Esophagus muscularis mucosa (tissue), 4 donors: ENCODE measurements at regions not wholly inside any gene's neighbourhood (a gene's known extent, or its start where the extent isn't known, plus 50 kb on each side); places are given as distances from the start of the nearest gene placed in this dataset.

Experiments used
- EP300 ChIP-seq: sonication (generic); formaldehyde crosslinking; IDR thresholded peaks from one replicate; pipeline ENCODE4 v1.6.1; 2017; ENCODE audit warnings: antibody characterized with exemption
- POLR2A ChIP-seq: fragments of 450-650 bp; IDR thresholded peaks from one replicate; pipeline ENCODE4 v1.6.1; 2017; ENCODE audit warnings: antibody characterized with exemption, moderate library complexity, mild to moderate bottlenecking, low read depth
- POLR2AphosphoS5 ChIP-seq, 2 donors: sonication (generic); formaldehyde crosslinking; IDR thresholded peaks; one replicate each; pipeline ENCODE4 v1.6.1; 2017; ENCODE audit warnings: antibody characterized with exemption in 2 of 2
- TF ChIP-seq, protein P1 (sequence below), 3 experiments: fragments of 200-600 bp in 2 of 3; fragments of 450-650 bp in 1 of 3; sonication (generic) in 2 of 3; IDR thresholded peaks; one replicate each; pipeline ENCODE4 v1.5.1; 2017 to 2019; ENCODE audit warnings: antibody characterized with exemption in 3 of 3, mild to moderate bottlenecking in 2 of 3, moderate library complexity in 1 of 3

DNA sequence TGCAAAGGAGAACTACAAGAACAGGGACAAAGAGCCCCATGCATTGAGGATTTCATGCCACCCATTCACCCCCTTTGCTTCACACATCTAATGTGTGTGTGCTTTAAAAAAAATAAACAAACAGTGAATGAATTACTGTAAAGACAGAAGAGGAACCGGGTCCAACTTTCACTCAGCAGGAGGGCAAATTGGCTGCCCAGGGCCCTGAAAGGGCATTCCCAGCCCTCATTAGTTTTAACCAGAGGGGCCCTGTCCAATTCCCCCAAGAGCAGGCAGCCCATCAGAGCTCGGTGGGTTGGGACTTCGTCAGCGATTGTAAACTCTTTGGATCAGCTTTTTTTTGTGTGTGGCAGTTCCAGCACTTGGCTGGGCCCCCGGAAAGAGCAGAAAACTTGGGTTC is 73.6 kb upstream of the PDZD8 start:
- no peak for TF ChIP-seq POLR2A
- no peak for TF ChIP-seq POLR2AphosphoS5 (IDR thresholded peaks at IDR 0.05)
- TF ChIP-seq EP300: no peak
- TF ChIP-seq, protein P1, sequence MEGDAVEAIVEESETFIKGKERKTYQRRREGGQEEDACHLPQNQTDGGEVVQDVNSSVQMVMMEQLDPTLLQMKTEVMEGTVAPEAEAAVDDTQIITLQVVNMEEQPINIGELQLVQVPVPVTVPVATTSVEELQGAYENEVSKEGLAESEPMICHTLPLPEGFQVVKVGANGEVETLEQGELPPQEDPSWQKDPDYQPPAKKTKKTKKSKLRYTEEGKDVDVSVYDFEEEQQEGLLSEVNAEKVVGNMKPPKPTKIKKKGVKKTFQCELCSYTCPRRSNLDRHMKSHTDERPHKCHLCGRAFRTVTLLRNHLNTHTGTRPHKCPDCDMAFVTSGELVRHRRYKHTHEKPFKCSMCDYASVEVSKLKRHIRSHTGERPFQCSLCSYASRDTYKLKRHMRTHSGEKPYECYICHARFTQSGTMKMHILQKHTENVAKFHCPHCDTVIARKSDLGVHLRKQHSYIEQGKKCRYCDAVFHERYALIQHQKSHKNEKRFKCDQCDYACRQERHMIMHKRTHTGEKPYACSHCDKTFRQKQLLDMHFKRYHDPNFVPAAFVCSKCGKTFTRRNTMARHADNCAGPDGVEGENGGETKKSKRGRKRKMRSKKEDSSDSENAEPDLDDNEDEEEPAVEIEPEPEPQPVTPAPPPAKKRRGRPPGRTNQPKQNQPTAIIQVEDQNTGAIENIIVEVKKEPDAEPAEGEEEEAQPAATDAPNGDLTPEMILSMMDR (IDR thresholded peaks at IDR 0.05): no peak
